NCI-H2029 treated with DMSO at 0.1 percent for 48 hours (cell line): ENCODE measurements at regions not wholly inside any gene's neighbourhood (a gene's known extent, or its start where the extent isn't known, plus 50 kb on each side); places are given as distances from the start of the nearest gene placed in this dataset.
A peak's percentile ranks its signal among the peaks of the same experiment; 100 is the strongest.
"Not testable (repeated sequence)": the region's sequence is repeated elsewhere in the genome, so short reads cannot be mapped to it uniquely, and the experiment has no call there.

Experiments used
- DNase-seq: peaks from one replicate; lab custom pipeline; 2025; lab: John Stamatoyannopoulos, UW

- DNase-seq = no peak
These were observed 972.8 kb downstream of the HACE1 start for GRCh38 chr6:103886951-103887350.

GRCh38 chr6:103885446-103885845 lies 974.3 kb downstream of the HACE1 start:
- no peak for DNase-seq

- no peak for DNase-seq
These were observed 979.9 kb downstream of the HACE1 start for GRCh38 chr6:103879800-103880199.

- no peak for DNase-seq
These were observed 984.5 kb downstream of the HACE1 start for GRCh38 chr6:103875221-103875620.

- no peak for DNase-seq
These were observed 985.1 kb downstream of the HACE1 start for GRCh38 chr6:103874575-103874974.

- no peak for DNase-seq
These were observed 987.0 kb downstream of the HACE1 start for GRCh38 chr6:103872678-103873077.

- DNase-seq = no peak
These were observed 987.5 kb downstream of the HACE1 start for GRCh38 chr6:103872233-103872632.

GRCh38 chr6:103870970-103871369 lies 988.7 kb downstream of the HACE1 start:
- DNase-seq = no peak

- no peak for DNase-seq
These were observed 997.4 kb downstream of the HACE1 start for GRCh38 chr6:103862297-103862696.

GRCh38 chr6:103858003-103858402 lies 1001.7 kb downstream of the HACE1 start:
- no peak for DNase-seq

- DNase-seq = no peak
These were observed 1004.0 kb downstream of the HACE1 start for GRCh38 chr6:103855750-103856149.

- no peak for DNase-seq
These were observed 1005.7 kb downstream of the HACE1 start for GRCh38 chr6:103854059-103854458.

GRCh38 chr6:103838457-103838856 lies 1021.3 kb downstream of the HACE1 start:
- no peak for DNase-seq

GRCh38 chr6:103826209-103826608 lies 1033.5 kb downstream of the HACE1 start:
- no peak for DNase-seq

GRCh38 chr6:103820148-103820547 lies 1039.6 kb downstream of the HACE1 start:
- DNase-seq = no peak

- no peak for DNase-seq
These were observed 1040.2 kb downstream of the HACE1 start for GRCh38 chr6:103819509-103819908.

GRCh38 chr6:103812970-103813369 lies 1046.7 kb downstream of the HACE1 start:
- DNase-seq = no peak

- not testable (repeated sequence) for DNase-seq
These were observed 1057.7 kb downstream of the HACE1 start for GRCh38 chr6:103801901-103802479.

GRCh38 chr6:103799971-103800670 lies 1059.6 kb downstream of the HACE1 start:
- no peak for DNase-seq

GRCh38 chr6:103798166-103798565 lies 1061.6 kb downstream of the HACE1 start:
- DNase-seq = no peak

GRCh38 chr6:103797738-103798137 lies 1062.0 kb downstream of the HACE1 start:
- peak; percentile 2 for DNase-seq

GRCh38 chr6:103791458-103791857 lies 1068.3 kb downstream of the HACE1 start:
- DNase-seq = no peak

- no peak for DNase-seq
These were observed 1075.6 kb downstream of the HACE1 start for GRCh38 chr6:103784117-103784516.

GRCh38 chr6:103783329-103783728 lies 1076.4 kb downstream of the HACE1 start:
- no peak for DNase-seq
